Hepatocyte (in vitro differentiated cells): ENCODE measurements at regions not wholly inside any gene's neighbourhood (a gene's known extent, or its start where the extent isn't known, plus 50 kb on each side); places are given as distances from the start of the nearest gene placed in this dataset.

Experiments
- DNase-seq: peaks from one replicate; pipeline ENCODE4 v3.0.0-alpha.2; 2016; ENCODE audit warnings: low spot score
- H2AFZ ChIP-seq: fragments of 200-600 bp; sonication (generic); 2 replicates; pipeline ENCODE4 v1.6.0; 2016; ENCODE audit warnings: antibody characterized with exemption, mild to moderate bottlenecking
- H3K27ac ChIP-seq: fragments of 200-600 bp; sonication (generic); 2 replicates; pipeline ENCODE4 v1.5.1; 2016; ENCODE audit warnings: mild to moderate bottlenecking
- H3K27me3 ChIP-seq: fragments of 200-600 bp; sonication (generic); 2 replicates; pipeline ENCODE4 v1.6.1; 2016
- H3K36me3 ChIP-seq: fragments of 200-600 bp; sonication (generic); replicated peaks from 2 replicates; pipeline ENCODE4 v1.5.1; 2016; ENCODE audit warnings: low read depth; ENCODE audit not compliant: insufficient read depth
- H3K4me1 ChIP-seq: fragments of 200-600 bp; sonication (generic); 2 replicates; pipeline ENCODE4 v1.5.1; 2016; ENCODE audit warnings: mild to moderate bottlenecking, moderate library complexity; ENCODE audit not compliant: insufficient read depth
- H3K4me2 ChIP-seq: fragments of 200-600 bp; sonication (generic); 2 replicates; pipeline ENCODE4 v1.6.0; 2016
- H3K4me3 ChIP-seq: fragments of 200-600 bp; sonication (generic); 2 replicates; pipeline ENCODE4 v1.5.1; 2016; ENCODE audit warnings: mild to moderate bottlenecking
- H3K79me2 ChIP-seq: fragments of 200-600 bp; sonication (generic); 2 replicates; pipeline ENCODE4 v1.6.0; 2017; ENCODE audit warnings: mild to moderate bottlenecking
- H3K9me2 ChIP-seq: fragments of 200-600 bp; sonication (generic); replicated peaks from 2 replicates; pipeline ENCODE4 v1.6.0; 2017; ENCODE audit warnings: mild to moderate bottlenecking; ENCODE audit not compliant: insufficient read depth
- H3K9me3 ChIP-seq: fragments of 200-600 bp; sonication (generic); 2 replicates; pipeline ENCODE4 v1.5.1; 2016; ENCODE audit warnings: low read depth, mild to moderate bottlenecking
- H4K20me1 ChIP-seq: fragments of 200-600 bp; sonication (generic); 2 replicates; pipeline ENCODE4 v1.6.0; 2016; ENCODE audit warnings: mild to moderate bottlenecking; ENCODE audit not compliant: insufficient read depth, poor library complexity, severe bottlenecking
- EZH2 ChIP-seq: fragments of 200-600 bp; sonication (generic); IDR thresholded peaks from 2 replicates; pipeline ENCODE4 v1.6.1; 2016; ENCODE audit warnings: antibody characterized with exemption, mild to moderate bottlenecking, borderline replicate concordance
- EZH2phosphoT487 ChIP-seq: fragments of 200-600 bp; sonication (generic); IDR thresholded peaks from one replicate; pipeline ENCODE4 v1.6.1; 2018; ENCODE audit warnings: antibody characterized with exemption, mild to moderate bottlenecking, low read depth, moderate library complexity; ENCODE audit not compliant: unreplicated experiment, severe bottlenecking
- WGBS: methylation state at CpG from one replicate; pipeline ENCODE4 v1.1.6; 2016; ENCODE audit warnings: low lambda C conversion rate; ENCODE audit errors: missing lambda C conversion rate; 5-methylcytosine and 5-hydroxymethylcytosine counted together
- TF ChIP-seq, protein P1 (sequence below): fragments of 200-600 bp; sonication (generic); IDR thresholded peaks from 2 replicates; pipeline ENCODE4 v1.5.1; 2016; ENCODE audit warnings: antibody characterized with exemption, mild to moderate bottlenecking; ENCODE audit not compliant: poor library complexity

DNA sequence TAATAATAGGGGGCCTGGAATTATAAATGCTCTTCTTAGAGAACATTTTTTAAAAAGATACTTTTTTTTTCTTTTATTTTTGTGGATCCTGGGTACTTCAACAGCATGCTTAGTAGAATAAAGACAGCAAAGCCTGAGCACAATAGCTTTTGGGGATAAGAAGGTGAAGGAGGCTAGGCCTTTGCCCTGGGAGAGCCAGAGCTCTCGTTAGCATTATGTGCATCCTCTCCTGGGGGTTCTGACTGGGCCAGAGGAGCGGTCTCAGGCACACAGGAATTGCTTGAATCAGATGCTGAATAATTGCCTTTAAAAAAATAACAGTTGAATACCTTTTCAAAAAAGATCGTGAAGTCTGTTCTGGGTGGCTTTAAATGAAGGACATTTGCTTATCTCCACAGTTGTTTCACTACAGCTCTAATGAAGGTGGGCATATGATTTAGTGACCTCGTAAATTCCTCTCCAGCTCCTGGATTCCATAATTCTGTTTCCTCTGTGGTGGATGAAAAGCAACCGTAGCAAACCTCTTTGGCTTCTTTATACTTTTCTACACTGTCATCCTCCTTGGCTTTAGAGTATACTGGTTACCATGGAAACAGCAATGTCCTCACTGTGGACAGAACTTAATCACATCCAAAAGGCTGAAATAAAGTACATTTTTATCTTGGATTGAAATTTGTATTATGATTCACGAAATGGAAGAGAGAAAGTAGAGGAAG is 133.8 kb downstream of the MAIP1 start:
- Histone ChIP-seq H3K4me3 (no peak overlapping the region), H3K36me3 (no peaks in the 10 kb centered on the region), H3K27ac (no peak overlapping the region), H3K4me1 (peaks cover 20% of the 10 kb centered on the region), H3K4me2 (no peak overlapping the region), H2AFZ (no peak overlapping the region), H3K9me3 (no peaks in the 10 kb centered on the region), H3K9me2 (no peaks in the 10 kb centered on the region), H4K20me1 (no peaks in the 10 kb centered on the region), H3K79me2 (no peaks in the 10 kb centered on the region), H3K27me3 (no peaks in the 10 kb centered on the region)
- 63% methylated on average over 6 of the region's 6 CpGs for WGBS
- no peak for TF ChIP-seq EZH2phosphoT487
- TF ChIP-seq EZH2 = no peak
- TF ChIP-seq, protein P1, sequence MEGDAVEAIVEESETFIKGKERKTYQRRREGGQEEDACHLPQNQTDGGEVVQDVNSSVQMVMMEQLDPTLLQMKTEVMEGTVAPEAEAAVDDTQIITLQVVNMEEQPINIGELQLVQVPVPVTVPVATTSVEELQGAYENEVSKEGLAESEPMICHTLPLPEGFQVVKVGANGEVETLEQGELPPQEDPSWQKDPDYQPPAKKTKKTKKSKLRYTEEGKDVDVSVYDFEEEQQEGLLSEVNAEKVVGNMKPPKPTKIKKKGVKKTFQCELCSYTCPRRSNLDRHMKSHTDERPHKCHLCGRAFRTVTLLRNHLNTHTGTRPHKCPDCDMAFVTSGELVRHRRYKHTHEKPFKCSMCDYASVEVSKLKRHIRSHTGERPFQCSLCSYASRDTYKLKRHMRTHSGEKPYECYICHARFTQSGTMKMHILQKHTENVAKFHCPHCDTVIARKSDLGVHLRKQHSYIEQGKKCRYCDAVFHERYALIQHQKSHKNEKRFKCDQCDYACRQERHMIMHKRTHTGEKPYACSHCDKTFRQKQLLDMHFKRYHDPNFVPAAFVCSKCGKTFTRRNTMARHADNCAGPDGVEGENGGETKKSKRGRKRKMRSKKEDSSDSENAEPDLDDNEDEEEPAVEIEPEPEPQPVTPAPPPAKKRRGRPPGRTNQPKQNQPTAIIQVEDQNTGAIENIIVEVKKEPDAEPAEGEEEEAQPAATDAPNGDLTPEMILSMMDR = no peak
- no peak for DNase-seq

DNA sequence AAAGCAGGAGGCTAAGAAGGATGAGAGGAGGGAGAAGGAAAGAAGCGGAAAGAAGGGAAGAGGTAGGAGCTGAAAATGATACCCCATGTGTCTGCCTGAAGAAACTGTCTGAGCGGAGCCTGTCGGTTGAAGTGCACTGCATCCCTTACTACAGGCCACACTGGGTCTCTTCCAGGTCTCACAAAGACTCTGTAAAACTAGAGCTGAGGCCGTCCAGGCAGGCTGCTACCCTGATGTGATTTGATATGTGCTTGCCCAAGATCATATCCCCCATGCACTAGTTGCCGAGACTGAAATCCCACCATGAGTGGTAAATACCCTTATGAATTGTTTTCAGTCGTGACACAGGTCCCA is 134.4 kb downstream of the MAIP1 start:
- H4K20me1 ChIP-seq = no peaks in the 10 kb centered on the region
- WGBS = 79% methylated on average over 6 of the region's 6 CpGs

DNA sequence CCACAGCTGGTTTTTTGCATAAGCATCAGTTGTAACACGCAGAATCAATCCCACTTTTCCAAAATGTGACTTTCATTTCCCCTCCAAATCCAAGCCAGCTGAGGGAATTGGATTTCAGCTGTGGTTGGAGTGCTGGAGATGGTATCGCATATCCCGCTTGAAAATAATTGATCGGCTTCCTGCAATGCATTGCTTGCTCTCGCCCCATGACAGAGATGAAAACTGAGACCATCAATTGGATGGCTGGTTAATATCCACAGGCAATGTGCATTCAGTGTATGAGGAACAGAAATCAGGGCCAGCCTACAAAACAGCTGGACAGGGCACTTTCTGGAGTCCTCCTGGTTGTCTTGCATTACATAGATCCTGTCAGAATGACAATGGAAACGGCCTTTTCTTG is 135.3 kb downstream of the MAIP1 start:
- DNase-seq = no peak
- H3K27ac ChIP-seq = no peak overlapping the region
- peaks cover 20% of the 10 kb centered on the region for H3K4me1 ChIP-seq
- no peaks in the 10 kb centered on the region for H3K9me2 ChIP-seq
- H3K4me3 ChIP-seq = no peak overlapping the region
- H2AFZ ChIP-seq = no peak overlapping the region
- no peaks in the 10 kb centered on the region for H3K27me3 ChIP-seq
- no peak for TF ChIP-seq EZH2
- TF ChIP-seq EZH2phosphoT487 = no peak
- TF ChIP-seq, protein P1 = no peak
- WGBS = 89% methylated on average over 6 of the region's 6 CpGs
- no peaks in the 10 kb centered on the region for H3K36me3 ChIP-seq
- H3K79me2 ChIP-seq = no peaks in the 10 kb centered on the region
- H4K20me1 ChIP-seq = no peaks in the 10 kb centered on the region
- no peak overlapping the region for H3K4me2 ChIP-seq
- H3K9me3 ChIP-seq = no peaks in the 10 kb centered on the region

More for the DNA sequence above, 134.4 kb downstream of the MAIP1 start:
- Histone ChIP-seq H3K79me2 (no peaks in the 10 kb centered on the region), H3K36me3 (no peaks in the 10 kb centered on the region), H3K9me3 (no peaks in the 10 kb centered on the region), H3K4me1 (peaks cover 20% of the 10 kb centered on the region), H3K4me3 (no peak overlapping the region), H3K4me2 (no peak overlapping the region), H3K27ac (no peak overlapping the region), H2AFZ (no peak overlapping the region), H3K27me3 (no peaks in the 10 kb centered on the region), H3K9me2 (no peaks in the 10 kb centered on the region)
- no peak for DNase-seq
- TF ChIP-seq EZH2phosphoT487 = no peak
- TF ChIP-seq, protein P1 = no peak
- no peak for TF ChIP-seq EZH2
